HG03139 (cell line): ENCODE measurements at regions not wholly inside any gene's neighbourhood (a gene's known extent, or its start where the extent isn't known, plus 50 kb on each side); places are given as distances from the start of the nearest gene placed in this dataset.

Experiments
- ATAC-seq: cut with Tn5 transposase; IDR thresholded peaks from one replicate; pipeline ENCODE4 v1.9.1; 2021; ENCODE audit not compliant: unreplicated experiment

DNA sequence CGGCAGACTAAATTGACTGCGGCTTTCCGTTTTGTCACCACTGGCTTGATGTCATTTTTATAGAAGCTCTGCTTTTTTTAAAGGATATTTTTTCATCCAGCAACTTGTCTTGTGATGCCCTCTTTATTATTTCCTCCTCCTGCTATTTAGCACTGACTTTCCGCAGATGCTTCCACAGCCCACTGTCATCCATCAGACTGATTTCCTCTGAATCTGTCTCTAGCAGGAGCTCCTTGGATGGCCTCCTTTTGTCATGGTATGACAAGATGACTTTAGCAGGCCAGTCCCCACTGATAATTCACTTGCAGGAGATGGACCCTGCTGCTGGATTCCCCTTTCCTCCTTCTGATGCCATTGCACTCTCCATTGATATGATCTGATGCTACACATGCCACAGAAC, 454.6 kb downstream of the TSN start:
- no peak for ATAC-seq

DNA sequence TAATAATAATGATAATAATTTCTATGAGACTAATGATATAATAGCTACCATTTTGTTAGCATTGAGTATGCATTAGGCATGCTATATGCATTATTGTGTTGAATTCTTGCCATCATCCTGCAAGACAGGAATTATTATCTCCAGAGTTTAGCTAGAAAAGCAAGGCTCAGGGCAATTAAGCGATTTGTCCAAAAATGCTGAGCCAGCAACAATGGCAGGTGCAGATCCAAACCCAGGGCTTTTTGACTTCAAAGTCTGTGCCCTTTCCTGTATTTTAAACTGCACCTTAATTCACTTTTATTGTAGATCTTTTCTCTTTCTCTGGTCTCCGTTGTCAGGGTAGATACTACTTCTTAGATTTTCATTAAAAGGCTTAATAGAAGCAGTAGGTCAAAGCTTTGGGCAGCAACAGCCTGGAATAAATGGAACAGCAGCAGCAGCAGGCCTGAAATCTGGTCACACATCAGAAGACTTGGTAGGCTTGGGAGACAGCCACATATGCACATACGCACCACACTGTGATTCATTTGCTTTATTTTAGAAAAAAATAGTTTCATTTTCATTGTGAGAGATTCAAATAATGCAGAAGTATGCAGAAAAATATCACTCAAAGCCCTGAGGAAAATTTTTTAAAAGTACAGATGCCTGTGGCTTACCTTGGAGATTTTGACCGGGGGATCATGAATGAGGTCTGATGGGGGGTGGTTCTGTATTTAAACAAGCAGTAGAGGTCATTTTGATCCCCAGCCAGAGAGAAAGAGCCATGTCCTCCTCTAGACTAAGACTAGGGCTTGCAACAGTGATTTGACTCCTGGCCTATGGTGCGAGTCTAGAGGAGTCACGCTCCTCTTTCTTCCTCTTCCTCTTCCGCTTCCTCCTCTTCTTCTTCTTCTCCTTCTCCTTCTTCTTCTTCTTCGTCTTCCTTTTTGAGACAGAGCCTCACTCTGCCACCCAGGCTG, 455.7 kb downstream of the TSN start:
- no peak for ATAC-seq

DNA sequence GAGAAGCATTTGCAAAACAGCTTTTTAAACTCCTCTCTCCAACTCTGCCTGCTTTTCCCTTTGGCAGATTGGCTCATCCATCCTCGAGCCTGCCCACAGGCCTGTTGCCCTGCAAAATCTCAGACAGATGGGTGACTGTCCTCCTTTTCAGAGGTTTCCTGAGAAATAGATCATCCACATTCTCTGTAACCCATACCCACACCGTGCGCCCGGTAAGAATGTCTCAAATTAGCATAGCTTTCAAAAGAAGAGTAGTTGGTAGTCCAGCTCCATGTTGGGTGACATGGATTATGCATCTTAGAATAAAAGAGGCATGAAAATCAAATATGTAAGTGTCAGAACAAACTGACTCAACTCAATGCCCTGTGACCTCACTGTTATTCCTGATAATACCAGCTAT, 457.9 kb downstream of the TSN start:
- no peak for ATAC-seq

DNA sequence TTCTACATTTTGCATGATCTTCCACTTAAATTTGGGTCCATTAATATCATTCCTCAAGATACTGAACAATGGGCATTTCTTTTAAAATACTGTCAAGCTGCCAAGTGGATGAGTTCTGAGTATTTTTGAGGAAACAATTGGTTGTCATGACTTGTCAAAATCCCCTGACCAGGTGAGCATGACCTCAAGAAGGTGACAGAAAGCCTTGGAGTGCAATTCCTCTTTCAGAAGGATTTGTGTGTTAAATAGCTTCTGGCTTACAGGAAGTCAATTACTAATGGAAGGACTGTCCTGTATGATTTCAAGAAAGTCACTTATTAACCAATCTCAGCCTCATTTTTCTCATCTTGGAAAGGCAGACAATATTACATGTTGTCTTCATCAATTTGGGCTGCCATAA, 460.6 kb downstream of the TSN start:
- no peak for ATAC-seq

DNA sequence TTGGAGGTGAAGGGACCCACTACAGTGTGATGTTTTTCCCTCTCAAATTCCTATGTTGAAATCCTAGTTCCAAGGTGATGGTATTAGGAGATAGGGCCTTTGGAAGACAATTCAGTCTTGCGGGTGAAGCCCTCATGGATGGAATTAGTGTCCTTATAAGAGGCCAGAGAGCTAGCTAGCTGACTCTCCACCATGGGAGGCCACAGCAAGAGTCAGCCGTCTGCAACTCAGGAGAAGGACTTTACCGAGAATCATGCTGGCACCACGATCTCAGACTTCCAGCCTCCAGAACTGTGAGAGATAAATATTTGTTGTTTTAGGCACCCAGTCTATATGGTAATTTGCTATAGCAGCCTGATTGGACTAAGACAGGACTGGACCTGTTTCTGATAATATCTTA, 461.4 kb downstream of the TSN start:
- no peak for ATAC-seq

DNA sequence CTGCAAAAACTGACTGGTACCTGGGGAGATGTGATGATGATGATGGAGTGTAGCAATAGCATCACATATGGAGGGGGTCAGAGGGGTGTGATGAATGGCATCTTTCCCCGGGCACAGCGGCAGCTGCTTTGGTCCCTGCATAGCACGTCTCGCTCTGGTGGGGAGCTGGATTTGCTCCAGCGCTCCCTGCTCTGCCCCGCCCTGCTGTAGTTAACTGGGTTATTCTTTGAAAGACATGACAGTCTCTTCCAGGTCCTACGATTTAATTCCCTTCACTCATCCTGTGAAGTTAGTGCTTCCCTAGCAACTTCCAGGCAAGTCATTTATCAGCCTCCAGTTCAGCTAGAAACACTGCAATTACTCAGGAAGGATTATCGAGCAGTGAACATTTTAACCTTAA, 463.1 kb downstream of the TSN start:
- ATAC-seq = no peak

DNA sequence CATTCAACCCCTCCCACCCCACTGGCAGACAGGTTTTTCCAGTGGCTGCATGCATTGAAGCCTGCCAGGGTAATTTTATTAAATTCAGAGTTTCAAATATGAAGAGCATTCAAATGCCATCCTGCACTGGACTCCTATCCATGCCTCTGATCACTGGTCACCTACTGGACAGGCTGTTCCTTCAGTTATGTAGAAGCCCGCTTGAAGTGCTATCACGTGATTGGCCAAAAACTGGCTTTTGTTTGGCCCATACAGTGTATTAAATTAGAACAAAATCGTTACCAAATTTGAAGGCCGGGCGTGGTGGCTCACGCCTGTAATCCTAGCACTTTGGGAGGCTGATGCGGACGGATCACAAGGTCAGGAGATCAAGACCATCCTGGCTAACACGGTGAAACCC, 464.1 kb downstream of the TSN start:
- no peak for ATAC-seq

DNA sequence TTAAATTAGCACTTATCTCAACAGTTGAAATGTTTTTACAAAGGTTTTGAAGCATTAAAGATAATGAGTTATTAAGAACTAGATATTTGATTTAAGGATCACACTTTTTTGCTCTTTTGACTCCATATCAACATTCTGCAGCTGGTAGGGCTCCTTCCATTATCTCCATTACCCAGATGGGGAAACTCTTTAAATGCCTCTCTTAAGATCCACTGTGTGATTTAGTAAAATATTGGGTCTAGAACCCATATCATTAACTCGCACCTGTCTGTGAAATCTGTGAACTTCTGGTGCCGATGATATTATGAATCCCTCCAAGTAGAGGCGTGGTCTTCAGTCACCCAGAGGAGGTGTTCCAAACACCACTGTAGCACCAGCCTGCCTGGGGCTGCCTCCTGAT, 466.2 kb downstream of the TSN start:
- ATAC-seq = no peak

DNA sequence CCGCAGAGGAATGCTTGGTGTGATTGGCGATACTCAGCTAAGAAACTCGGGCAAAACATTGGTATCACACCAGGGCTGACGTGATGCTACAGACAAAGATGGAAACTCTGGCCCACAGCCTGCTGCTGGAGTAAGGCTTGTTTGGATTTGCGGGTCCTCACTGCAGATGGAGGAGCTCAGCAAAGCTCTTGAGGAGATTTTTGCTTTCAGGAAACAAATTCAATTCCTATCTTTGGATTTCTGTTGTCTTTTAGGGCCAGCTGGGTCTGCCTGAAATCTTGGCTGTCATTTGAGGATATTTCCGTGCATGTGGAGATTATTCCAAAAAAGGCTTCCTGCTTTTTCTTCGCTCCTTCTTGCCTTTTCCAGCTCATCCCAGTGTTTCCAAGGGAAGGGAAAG, 475.8 kb downstream of the TSN start:
- no peak for ATAC-seq

DNA sequence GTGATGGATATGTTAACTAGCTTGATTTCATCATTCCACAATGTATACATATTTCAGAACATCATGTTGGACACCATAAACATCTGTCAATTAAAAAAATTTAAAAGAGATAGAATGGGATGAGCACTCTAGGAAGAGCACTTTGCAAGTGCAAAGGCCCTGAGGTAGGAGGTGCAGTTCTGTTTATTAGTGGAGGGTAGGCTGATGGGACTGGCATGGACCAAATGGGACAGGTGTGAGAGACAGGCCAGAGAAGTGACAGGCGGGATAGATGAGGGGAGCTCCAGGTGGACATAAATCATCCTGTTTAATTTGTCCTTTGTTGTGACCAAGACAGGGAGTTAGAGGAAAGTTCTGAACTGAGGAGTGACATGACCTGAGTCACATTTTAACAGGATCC, 477.9 kb downstream of the TSN start:
- ATAC-seq = no peak

DNA sequence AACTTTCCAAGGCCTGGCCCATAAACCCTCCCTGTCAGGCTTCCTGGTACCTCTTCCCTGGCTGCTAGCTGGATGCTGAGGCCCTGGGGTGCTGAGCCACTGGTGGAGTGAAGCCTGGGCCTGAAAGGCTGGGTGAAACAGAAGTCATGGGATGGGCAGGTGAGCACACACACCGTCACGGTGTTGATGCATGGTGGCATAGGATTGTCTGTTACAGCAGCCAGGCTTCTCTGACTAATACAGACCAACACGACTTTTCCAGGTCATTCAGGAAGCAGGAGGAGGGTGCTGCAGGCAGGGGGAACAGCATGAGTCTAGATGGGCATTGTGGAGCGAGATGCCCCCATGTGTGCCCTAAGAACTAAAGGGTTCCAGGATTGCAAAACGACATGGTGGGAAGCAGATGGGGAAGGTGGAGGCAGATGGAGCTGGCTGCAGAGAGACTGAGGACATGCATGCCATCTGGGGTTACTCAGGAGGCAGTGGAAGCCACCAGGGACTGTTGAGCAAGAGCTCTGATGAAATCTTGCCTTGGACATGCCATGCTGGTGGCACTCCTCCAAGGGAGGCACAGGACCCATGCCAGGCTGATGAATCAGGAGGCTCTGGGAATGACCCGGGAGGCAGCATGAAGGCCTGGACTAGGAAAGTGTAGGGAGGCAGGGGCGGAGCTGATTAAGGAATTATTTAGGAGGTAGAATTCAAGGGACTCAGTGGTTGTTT, 480.9 kb downstream of the TSN start:
- no peak for ATAC-seq

DNA sequence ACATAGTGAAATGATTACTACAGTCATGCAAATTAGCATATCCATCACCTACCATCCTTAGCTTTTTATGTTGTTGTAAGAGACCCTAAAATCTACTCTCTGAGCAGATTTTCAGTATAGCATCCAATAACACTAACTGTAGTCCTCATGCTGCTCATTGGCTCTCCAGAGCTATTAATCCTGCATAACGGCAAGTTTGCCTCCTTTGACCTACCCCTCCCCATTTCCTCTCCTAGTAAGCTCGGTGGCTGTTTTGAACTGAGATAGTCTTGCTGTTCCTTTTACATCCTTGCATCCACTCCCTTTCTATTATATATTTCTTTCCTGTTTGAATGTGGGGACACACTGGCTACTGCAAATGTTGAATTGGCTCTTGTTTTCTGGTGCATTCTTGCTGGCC, 481.5 kb downstream of the TSN start:
- no peak for ATAC-seq

DNA sequence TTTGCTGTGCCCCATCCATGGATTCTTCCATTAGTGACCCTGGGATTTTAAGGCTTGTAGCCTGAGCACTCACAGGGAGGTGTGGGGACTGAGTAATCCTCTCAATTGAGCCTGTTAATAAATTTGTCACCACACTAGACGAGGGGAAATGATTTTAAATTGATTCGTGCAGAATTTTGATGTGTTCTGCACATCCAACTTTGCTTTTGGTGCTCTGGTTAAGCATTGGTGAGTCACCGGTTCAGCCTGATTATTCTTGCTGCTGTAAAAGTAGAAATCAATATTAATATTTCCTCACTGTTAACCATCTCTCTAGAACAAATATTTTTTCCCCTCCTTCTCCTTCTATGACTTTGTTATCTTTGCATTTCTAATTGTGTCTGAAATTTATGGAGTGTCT, 482.0 kb downstream of the TSN start:
- ATAC-seq = no peak

DNA sequence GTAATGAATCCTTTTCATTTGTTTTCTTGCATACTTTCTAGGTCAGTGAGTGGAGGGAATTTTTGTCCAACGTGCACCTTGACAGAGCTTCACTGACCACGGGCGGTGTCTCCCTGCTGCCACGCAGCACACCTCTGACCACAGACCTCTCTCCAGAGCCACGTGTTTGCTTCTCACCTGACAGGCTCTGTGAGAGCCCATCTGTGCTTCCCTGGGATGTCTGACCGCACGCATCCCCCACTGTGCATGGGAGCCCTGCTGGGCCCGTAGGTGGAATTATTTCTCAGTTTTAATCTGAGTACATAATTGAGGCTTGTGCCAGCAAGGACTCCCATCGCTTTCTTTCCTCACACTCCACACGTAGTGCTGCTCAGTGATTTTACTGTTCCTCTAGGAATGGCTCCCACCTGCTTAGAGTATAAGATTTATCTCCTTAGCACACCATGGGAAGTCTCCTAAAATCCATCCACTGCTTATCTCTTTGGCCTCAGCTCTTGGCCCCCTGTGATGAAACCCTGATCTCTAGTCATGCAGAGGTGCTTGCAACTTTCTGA, 482.6 kb downstream of the TSN start:
- no peak for ATAC-seq

DNA sequence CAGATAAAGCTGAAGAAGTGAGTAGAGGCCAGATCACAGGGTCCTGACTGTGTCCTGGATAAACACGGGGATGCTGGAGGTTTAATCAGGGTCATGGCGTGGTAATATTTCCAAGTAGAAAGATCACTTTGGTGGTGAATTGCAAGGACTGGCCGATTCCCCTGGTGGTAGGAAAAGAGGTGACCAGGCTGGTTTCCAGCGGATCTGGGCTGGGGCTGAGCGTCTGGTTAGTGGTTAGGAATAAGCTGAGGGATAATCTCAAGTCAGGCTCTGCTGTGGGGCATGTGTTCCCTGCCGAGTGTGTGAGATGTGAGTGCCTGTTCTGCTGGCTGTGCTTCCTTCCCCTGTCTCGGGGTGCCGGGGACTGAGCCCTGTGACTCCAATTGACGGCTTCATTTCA, 484.0 kb downstream of the TSN start:
- ATAC-seq = no peak

DNA sequence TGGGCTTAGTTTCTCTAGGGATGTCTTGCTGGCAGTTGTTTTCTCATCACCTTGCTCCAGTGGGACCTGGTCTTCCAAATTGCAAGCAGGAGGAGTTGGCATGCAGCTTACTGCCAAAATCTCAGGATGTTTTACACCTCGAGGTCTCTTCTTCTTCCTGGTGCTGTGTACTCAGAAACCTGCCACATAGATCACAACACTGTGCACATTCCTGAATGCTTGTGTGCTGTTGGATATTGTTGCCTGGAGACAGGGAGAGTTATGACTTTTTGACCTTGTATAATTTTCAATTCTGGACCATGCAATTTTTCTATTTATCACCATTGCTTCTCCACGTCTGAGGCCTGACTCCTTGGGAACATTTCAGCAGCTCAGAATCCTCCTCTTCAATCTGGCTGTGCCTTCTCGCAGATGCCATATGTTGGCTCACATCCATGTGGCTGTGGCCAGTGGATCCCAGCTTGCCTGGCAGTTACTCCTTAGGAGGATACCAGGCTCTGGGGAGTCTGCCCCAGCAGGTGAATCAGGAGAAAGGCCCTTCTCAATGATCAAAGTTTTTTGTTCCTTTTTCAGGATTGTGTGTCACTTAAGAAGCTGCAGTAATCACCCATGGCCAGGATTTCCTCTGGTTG, 489.3 kb downstream of the TSN start:
- ATAC-seq = no peak

DNA sequence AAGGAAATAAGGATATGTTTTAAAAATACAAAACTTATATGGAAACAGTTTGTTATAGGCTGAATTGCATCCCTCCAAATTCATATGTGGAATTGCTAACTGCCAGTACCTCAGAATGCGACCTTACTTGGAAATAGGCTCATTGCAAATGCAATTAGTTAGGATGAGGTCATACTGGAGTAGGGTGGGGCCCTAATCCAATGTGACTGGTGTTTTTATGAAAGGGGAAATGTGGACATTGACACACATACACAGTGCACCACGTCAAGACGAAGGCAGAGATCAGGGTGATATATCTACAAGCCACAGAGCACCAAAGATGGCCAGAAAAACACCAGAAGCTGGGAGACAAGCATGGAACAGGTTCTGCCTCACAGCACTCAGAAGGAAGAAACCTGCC, 494.2 kb downstream of the TSN start:
- ATAC-seq = no peak

DNA sequence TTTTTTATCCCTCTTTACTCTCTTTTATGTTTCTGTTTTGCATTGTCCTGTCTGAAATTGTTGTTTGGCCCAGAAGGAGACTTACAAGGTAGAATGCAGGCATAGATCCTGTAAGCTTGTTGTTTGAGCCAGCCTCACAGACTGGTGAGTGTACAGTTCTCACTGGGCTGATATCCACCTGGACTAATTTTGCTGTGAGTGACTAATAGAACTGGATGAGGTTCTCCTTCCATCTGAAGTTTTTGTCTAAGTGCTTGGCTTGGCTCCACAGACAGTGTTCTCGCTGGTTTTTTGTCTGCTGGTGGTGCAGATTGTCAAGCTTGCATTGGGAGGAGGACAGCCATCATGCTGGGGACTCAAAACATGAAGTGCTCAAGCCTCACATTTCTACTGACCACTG, 495.7 kb downstream of the TSN start:
- ATAC-seq = no peak

DNA sequence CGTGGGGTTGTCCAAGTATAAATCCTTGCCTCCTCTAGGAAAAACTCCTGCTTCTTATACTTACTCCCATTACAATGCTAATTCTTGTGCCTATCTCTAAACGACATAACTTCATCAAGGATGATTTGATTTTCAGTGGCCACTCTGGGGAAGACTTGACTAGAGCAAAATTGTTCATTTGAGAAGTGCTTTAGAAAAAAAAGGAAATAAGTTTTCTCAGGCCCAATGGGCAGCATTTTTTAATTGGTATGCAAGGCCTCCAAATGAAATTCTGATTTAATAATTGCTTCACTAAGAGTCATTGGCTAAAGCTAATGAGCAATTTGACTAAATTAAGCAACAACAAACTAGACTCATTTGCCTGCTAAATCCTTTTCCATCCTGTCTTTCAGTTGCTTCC, 496.1 kb downstream of the TSN start:
- ATAC-seq = no peak

DNA sequence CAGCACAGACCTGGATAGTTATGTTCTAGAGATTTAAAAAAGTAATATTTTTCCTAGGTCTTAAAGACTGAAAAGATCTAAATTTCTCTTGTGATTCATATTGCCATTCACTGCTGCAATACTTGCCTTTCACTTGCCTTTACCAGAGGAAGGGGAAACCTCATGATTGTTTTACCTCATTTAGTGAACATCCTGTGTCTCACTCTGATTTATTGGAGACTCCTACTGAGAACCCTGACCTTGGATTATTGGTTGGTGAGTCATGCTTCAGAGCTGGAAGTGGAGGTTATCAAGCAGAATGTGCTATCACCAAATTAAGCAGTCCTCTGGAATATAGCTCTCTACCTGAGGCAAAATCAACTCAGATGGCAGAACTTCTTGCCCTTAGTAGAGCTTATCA, 500.5 kb downstream of the TSN start:
- no peak for ATAC-seq

DNA sequence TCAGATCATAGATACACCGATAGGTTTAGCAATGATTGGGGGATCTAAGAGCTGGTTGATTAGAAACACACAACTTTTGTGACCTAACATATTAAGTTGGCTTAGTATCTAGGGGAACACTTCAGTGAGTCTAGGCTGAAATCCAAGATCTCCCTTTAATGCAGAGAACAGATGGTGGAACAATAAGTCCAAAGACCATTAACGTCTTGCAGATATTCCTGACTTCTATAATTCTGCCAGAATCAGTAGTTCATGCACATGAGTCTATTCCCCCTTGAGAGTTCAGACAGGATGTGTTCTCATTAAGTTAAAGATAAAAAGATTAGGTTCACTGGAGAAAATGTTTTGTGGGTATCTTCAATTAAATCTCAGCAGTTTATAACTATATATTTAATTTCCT, 506.5 kb downstream of the TSN start:
- no peak for ATAC-seq

DNA sequence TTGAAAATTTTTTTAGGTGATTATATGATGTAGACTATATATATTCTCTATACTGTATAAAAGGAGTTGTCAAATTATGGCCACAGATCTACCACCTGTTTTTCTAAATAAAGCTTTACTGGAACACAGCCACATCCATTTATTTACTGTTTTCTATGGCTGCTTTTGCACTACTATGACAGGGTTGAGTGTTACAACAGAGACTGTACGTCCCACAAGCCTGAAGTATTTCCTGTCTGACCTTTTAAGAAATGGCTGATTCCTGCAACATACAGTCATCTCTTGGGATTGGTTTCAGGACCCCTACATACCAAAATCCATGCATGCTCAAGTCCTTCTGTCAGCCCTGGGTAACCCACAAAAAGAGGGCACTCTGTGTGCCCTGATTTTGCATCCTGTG, 508.3 kb downstream of the TSN start:
- no peak for ATAC-seq
